Glutamatergic neuron (in vitro differentiated cells): ENCODE measurements at regions not wholly inside any gene's neighbourhood (a gene's known extent, or its start where the extent isn't known, plus 50 kb on each side); places are given as distances from the start of the nearest gene placed in this dataset.

Source experiments
- DNase-seq: peaks from one replicate; pipeline ENCODE4 v3.0.0; 2022
- H3K27ac Mint-ChIP-seq: one replicate; pipeline ENCODE4 v1.8.0; 2020; ENCODE audit warnings: mild to moderate bottlenecking, mixed read lengths, inconsistent platforms; ENCODE audit not compliant: unreplicated experiment
- H3K27me3 Mint-ChIP-seq: one replicate; pipeline ENCODE4 v1.8.0; 2020; ENCODE audit warnings: mild to moderate bottlenecking, moderate library complexity, mixed read lengths, inconsistent platforms; ENCODE audit not compliant: unreplicated experiment
- H3K36me3 Mint-ChIP-seq: one replicate; pipeline ENCODE4 v1.8.0; 2020; ENCODE audit warnings: mild to moderate bottlenecking, mixed read lengths, inconsistent platforms; ENCODE audit not compliant: unreplicated experiment
- H3K4me1 Mint-ChIP-seq: one replicate; pipeline ENCODE4 v1.8.0; 2020; ENCODE audit warnings: mild to moderate bottlenecking, low read depth, mixed read lengths, inconsistent platforms; ENCODE audit not compliant: unreplicated experiment
- H3K4me3 Mint-ChIP-seq: one replicate; pipeline ENCODE4 v1.8.0; 2020; ENCODE audit warnings: mild to moderate bottlenecking, mixed read lengths, inconsistent platforms; ENCODE audit not compliant: unreplicated experiment
- H3K9me3 Mint-ChIP-seq: one replicate; pipeline ENCODE4 v1.8.0; 2020; ENCODE audit warnings: mild to moderate bottlenecking, moderate library complexity, mixed read lengths, inconsistent platforms; ENCODE audit not compliant: unreplicated experiment
- CTCF ChIP-seq: fragments of 200-600 bp; sonication (generic); IDR thresholded peaks from one replicate; pipeline ENCODE4 v1.5.0; 2021; ENCODE audit not compliant: partially characterized antibody, unreplicated experiment

GRCh38 chr14:101362529-101363260 is 198.6 kb upstream of the DIO3 start:
- peaks cover 5% of the 10 kb centered on the region for H3K36me3 Mint-ChIP-seq
- no peak for DNase-seq
- H3K27me3 Mint-ChIP-seq = peaks cover 2% of the 10 kb centered on the region
- TF ChIP-seq CTCF = no peak
- no peak overlapping the region for H3K4me3 Mint-ChIP-seq
- no peak overlapping the region for H3K27ac Mint-ChIP-seq
- H3K9me3 Mint-ChIP-seq = no peaks in the 10 kb centered on the region
- no peaks in the 10 kb centered on the region for H3K4me1 Mint-ChIP-seq

DNA sequence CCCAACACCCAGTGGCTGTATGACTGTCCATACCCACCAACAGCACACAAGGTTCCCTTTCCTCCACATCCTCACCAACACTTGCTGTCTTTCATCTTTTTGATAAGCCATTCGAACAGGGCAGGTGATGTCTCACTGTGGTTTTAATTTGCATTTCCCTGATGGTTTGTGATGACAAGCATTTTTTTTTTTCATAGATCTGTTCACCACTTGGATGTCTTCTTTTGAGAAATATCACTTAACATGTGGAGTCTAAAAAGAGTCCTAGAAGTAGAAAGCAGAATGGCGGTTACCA is 198.1 kb upstream of the DIO3 start:
- Mint-ChIP-seq H3K4me3 (no peak overlapping the region), H3K27ac (no peak overlapping the region), H3K27me3 (peaks cover 2% of the 10 kb centered on the region), H3K36me3 (peaks cover 5% of the 10 kb centered on the region), H3K9me3 (no peaks in the 10 kb centered on the region), H3K4me1 (no peaks in the 10 kb centered on the region)
- no peak for DNase-seq
- TF ChIP-seq CTCF = no peak

DNA sequence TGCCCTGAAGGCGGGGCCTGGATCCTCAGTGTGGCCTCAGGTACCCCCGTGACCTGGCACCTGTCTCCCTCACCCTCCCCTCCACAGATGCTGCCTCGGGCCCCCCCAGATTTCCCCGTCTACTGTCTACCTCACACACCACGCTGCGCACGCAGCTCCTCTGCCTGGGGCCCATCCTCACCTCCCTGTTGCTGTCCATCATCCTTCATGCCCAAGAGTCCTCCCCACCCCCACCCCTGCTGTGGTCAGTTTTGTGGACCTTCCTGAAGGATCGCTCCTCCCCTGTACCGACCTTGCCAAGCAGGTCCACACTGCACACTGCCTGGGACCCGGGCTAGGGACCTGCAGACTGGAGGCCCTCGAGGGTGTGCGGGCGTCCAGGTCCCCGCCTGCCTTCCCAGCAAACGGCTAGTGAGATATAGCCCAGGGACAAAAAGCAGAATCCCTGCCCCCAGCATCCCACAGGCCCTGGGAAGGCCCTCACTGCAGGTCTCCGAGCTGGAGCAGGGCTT is 197.4 kb upstream of the DIO3 start:
- TF ChIP-seq CTCF = no peak
- Mint-ChIP-seq H3K36me3 (peaks cover 5% of the 10 kb centered on the region), H3K9me3 (no peaks in the 10 kb centered on the region), H3K4me1 (no peaks in the 10 kb centered on the region), H3K27ac (no peak overlapping the region), H3K27me3 (peaks cover 2% of the 10 kb centered on the region), H3K4me3 (no peak overlapping the region)
- no peak for DNase-seq

GRCh38 chr14:101364503-101365328 is 196.6 kb upstream of the DIO3 start:
- Mint-ChIP-seq H3K27ac (no peak overlapping the region), H3K36me3 (peaks cover 5% of the 10 kb centered on the region), H3K4me3 (no peak overlapping the region), H3K27me3 (peaks cover 2% of the 10 kb centered on the region), H3K4me1 (no peaks in the 10 kb centered on the region), H3K9me3 (no peaks in the 10 kb centered on the region)
- TF ChIP-seq CTCF = no peak
- DNase-seq = no peak
